Fibroblast of lung (primary cell): ENCODE measurements at regions not wholly inside any gene's neighbourhood (a gene's known extent, or its start where the extent isn't known, plus 50 kb on each side); places are given as distances from the start of the nearest gene placed in this dataset.

Experiments used
- DNase-seq, 2 donors: peaks; one replicate each; pipeline versions ENCODE4 v3.0.0 to v3.0.0-alpha.2; 2010; ENCODE audit warnings: low read depth in 2 of 2
- H2AFZ ChIP-seq: 2 replicates; pipeline ENCODE4 v1.5.1; 2012; ENCODE audit warnings: low read length, control low read depth, inconsistent platforms
- H3K27ac ChIP-seq: 2 replicates; pipeline ENCODE4 v1.5.1; 2011; ENCODE audit warnings: low read length, control low read depth; ENCODE audit not compliant: insufficient read depth
- H3K27me3 ChIP-seq: 2 replicates; pipeline ENCODE4 v1.5.1; 2011; ENCODE audit warnings: mild to moderate bottlenecking, low read length; ENCODE audit not compliant: control insufficient read depth, insufficient read depth
- H3K36me3 ChIP-seq: 2 replicates; pipeline ENCODE4 v1.5.1; 2011; ENCODE audit warnings: low read length; ENCODE audit not compliant: control insufficient read depth, insufficient read depth
- H3K4me1 ChIP-seq: 2 replicates; pipeline ENCODE4 v1.5.1; 2011; ENCODE audit warnings: low read length; ENCODE audit not compliant: control insufficient read depth, insufficient read depth; ENCODE audit errors: extremely low read depth
- H3K4me2 ChIP-seq: 2 replicates; pipeline ENCODE4 v1.5.1; 2011; ENCODE audit warnings: low read length, control low read depth; ENCODE audit not compliant: insufficient read depth; ENCODE audit errors: extremely low read depth
- H3K4me3 ChIP-seq, 4 experiments: fragments of 200-600 bp in 1 of 4; sonication (generic) in 1 of 4; replicated peaks in 1 of 4; 2 replicates each; pipeline ENCODE4 v1.5.1; 2011 to 2016; ENCODE audit warnings: low read length in 4 of 4, low read depth in 3 of 4, mild to moderate bottlenecking in 3 of 4, control low read depth in 2 of 4, inconsistent platforms in 1 of 4, mixed read lengths in 1 of 4; ENCODE audit not compliant: insufficient read depth in 1 of 4; ENCODE audit errors: control extremely low read depth in 1 of 4
- H3K79me2 ChIP-seq: 2 replicates; pipeline ENCODE4 v1.5.1; 2012; ENCODE audit warnings: mild to moderate bottlenecking, low read length, inconsistent platforms; ENCODE audit not compliant: control insufficient read depth, insufficient read depth
- H3K9ac ChIP-seq: 2 replicates; pipeline ENCODE4 v1.5.1; 2011; ENCODE audit warnings: mild to moderate bottlenecking, low read length, control low read depth; ENCODE audit not compliant: insufficient read depth
- H3K9me3 ChIP-seq: 2 replicates; pipeline ENCODE4 v1.5.1; 2012; ENCODE audit warnings: low read depth, low read length; ENCODE audit not compliant: control insufficient read depth, insufficient read depth
- H4K20me1 ChIP-seq: 2 replicates; pipeline ENCODE4 v1.5.1; 2011; ENCODE audit warnings: low read length; ENCODE audit not compliant: control insufficient read depth, insufficient read depth; ENCODE audit errors: extremely low read depth
- CTCF ChIP-seq, 2 donors: IDR thresholded peaks in 1 of 2; conservative IDR thresholded peaks in 1 of 2; 1 replicate in 1 of 2; 2 replicates in 1 of 2; pipeline ENCODE4 v1.5.1; 2011 to 2012; ENCODE audit warnings: low read length in 2 of 2, control low read depth in 1 of 2, inconsistent platforms in 1 of 2, low read depth in 1 of 2, mild to moderate bottlenecking in 1 of 2
- EZH2 ChIP-seq: IDR thresholded peaks from 2 replicates; pipeline ENCODE4 v1.5.1; 2012; ENCODE audit warnings: low read length, control low read depth, mild to moderate bottlenecking; ENCODE audit errors: missing control alignments

DNA sequence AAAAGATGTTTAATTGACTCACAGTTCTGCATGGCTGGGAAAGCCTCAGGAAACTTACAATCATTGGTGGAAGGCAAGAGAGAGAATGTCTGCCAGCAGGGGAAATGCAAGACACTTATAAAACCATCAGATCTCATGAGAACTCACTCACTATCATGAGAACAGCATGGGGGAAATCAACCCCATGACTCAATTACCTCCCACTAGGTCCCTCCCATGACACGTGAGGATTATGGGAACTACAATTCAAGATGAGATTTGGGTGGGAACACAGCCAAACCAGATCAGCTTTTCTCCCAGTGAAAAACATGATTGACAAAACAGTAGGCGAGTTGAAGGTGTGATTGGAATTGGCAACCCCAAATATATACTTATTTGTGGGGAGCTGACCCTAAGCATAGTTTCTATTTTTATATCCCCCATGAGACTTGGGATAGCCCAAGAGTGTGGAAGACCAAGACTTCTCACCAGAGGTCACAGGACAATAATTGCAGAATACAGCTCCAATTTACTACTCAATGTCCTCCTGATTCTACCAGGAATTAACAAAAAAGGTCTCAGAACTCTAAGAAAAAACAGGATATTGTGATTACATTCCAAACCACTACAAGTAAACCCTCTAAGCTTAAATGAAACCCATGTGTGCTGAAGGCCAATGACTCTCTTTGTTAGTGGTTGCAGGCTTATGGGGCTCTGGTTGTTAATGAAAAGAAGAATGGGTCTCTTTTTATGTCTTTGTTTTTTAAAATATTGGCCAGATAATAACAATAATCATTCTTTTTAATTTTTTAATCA is 96.1 kb upstream of the PIK3C3 start:
- no peak for DNase-seq
- Histone ChIP-seq H3K4me3 (no peak overlapping the region), H4K20me1 (no peaks in the 10 kb centered on the region), H3K36me3 (no peaks in the 10 kb centered on the region), H2AFZ (no peak overlapping the region), H3K4me2 (no peak overlapping the region), H3K9ac (no peak overlapping the region), H3K79me2 (no peaks in the 10 kb centered on the region), H3K9me3 (no peaks in the 10 kb centered on the region), H3K4me1 (no peaks in the 10 kb centered on the region), H3K27me3 (no peaks in the 10 kb centered on the region), H3K27ac (no peak overlapping the region)
- TF ChIP-seq EZH2, result no peak
- no peak for TF ChIP-seq CTCF (conservative IDR thresholded peaks at IDR 0.05 in 1 of 2, IDR thresholded peaks at IDR 0.05 in 1 of 2; ENCODE audit: low read depth in 1 of 2, low read length in 2 of 2)

DNA sequence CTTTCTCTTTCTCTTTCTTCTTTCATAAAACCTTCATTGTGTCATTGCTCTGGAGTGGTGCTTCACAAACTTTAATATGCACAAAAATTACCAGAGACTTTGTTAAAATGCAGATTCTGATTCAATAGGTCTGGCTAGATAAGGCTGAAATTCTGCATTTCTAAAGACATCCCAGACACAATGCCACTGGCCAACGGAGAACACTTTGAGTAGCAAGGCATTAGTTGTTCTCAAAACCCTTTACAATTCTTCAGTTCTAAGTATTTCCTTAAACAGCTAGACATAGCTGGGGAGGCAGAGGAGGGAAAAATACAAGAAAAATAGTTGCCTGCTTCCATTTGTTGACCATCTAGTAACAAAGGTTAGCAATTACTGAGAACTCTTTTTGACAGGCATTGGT is 101.8 kb upstream of the PIK3C3 start:
- no peaks in the 10 kb centered on the region for H3K4me1 ChIP-seq
- DNase-seq, result no peak
- no peaks in the 10 kb centered on the region for H3K9me3 ChIP-seq
- H3K4me2 ChIP-seq, result no peak overlapping the region
- H4K20me1 ChIP-seq, result no peaks in the 10 kb centered on the region
- no peaks in the 10 kb centered on the region for H3K27me3 ChIP-seq
- H3K9ac ChIP-seq, result no peak overlapping the region
- H3K27ac ChIP-seq, result no peak overlapping the region
- no peak overlapping the region for H2AFZ ChIP-seq
- H3K36me3 ChIP-seq, result no peaks in the 10 kb centered on the region
- TF ChIP-seq CTCF (conservative IDR thresholded peaks at IDR 0.05 in 1 of 2, IDR thresholded peaks at IDR 0.05 in 1 of 2; ENCODE audit: low read depth in 1 of 2, low read length in 2 of 2) (no peak), EZH2 (no peak)
- H3K79me2 ChIP-seq, result no peaks in the 10 kb centered on the region
- no peak overlapping the region for H3K4me3 ChIP-seq

GRCh38 chr18:41850781-41851180 is 104.3 kb upstream of the PIK3C3 start:
- Histone ChIP-seq H3K9me3 (no peaks in the 10 kb centered on the region), H4K20me1 (no peaks in the 10 kb centered on the region), H3K79me2 (no peaks in the 10 kb centered on the region), H3K4me3 (no peak overlapping the region), H3K27ac (no peak overlapping the region), H3K9ac (no peak overlapping the region), H3K4me2 (no peak overlapping the region), H3K4me1 (no peaks in the 10 kb centered on the region), H3K36me3 (no peaks in the 10 kb centered on the region), H3K27me3 (no peaks in the 10 kb centered on the region), H2AFZ (no peak overlapping the region)
- TF ChIP-seq CTCF (conservative IDR thresholded peaks at IDR 0.05 in 1 of 2, IDR thresholded peaks at IDR 0.05 in 1 of 2; ENCODE audit: low read depth in 1 of 2, low read length in 2 of 2), result no peak
- no peak for TF ChIP-seq EZH2
- no peak for DNase-seq
